ENCODE measurements at regions not wholly inside any gene's neighbourhood (a gene's known extent, or its start where the extent isn't known, plus 50 kb on each side); places are given as distances from the start of the nearest gene placed in this dataset.

- DNase-seq (ENCODE audit: low read depth in 2 of 2) = no peak
These were observed 133.9 kb upstream of the MYLIP start for GRCh38 chr6:15994814-15995459.

DNA sequence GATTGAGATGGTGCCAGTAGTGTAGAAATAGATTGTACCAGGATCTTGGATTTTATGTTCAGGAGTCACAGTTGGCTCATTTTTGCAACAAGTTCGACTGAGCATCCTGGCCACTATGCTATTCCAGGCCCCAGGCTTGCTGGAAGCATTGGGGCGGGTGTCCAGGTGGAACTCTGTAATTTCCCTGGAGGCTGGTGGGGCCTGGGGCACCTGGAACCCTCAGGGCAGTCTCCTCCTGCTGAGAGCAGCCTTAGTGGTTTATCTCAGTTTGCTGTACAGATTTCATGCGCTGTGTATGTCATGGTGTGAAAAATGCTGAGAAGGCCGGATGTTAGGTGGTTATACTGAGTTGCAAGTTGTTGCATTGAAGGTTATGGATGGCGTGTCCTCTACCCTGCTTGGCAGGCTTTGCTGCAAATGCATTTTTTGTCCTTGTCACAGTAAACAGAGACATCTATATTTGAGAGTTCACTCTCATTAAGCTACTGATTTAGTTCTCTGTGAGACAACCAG is 135.1 kb upstream of the MYLIP start:
- DNase-seq (ENCODE audit: low read depth in 2 of 2) = no peak

DNA sequence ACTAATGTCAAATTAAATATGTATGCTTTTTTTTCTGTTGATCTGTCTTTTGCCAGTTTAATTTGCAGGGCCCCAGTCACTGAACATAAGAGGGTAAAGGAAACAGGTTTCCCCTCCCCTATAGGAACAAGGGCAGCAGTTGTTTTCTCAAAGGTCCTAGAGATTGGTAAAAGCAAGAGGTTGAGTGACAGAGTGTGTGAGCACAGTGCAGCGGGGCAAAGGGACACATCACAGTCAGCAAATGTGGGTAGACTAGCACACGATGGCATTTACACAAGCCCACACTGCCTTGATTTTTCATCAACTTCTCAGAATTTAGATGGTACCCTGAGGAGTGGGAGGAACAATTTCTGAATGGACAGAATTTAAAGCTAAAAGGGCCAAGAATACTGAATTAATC is 138.7 kb upstream of the MYLIP start:
- no peak for DNase-seq (ENCODE audit: low read depth in 2 of 2)

DNA sequence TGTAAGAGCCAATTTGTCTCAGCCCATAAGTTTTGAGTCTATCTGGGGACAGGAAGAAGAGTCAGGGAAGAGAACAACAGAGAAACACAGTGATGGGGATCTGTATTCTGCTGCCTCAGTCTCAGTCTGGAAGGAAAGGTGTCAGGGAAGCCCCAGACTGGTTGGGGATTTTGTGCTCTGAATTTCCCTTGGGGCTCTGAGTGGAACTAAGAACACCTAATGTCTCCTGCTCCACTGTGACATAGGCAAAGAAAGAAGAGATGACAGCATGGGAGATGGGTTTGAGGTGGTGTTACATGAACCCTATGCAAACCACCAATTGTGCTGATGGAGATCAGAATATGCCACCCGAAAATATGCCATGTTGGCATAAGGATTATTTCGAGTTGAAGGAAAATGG is 139.5 kb upstream of the MYLIP start:
- no peak for DNase-seq (ENCODE audit: low read depth in 2 of 2)

DNA sequence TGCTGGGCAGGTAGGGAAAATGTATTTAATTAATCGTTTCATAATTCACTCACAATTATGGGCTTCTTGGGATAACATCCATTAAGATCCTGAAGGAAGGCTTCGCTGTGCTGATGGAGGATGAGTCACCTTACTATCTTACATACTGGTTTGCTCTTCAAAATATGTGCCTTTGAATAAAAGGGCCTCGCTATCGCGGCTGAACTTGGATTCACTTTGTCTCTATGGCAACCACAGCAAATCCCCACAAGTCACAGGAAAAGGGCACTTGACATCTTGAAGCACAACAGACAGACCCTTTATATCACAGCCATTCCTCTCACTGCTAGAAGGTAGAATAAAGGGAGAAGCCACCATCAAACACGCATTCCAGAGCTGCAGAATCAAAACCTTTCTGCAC is 141.3 kb upstream of the MYLIP start:
- DNase-seq (ENCODE audit: low read depth in 2 of 2) = no peak

DNA sequence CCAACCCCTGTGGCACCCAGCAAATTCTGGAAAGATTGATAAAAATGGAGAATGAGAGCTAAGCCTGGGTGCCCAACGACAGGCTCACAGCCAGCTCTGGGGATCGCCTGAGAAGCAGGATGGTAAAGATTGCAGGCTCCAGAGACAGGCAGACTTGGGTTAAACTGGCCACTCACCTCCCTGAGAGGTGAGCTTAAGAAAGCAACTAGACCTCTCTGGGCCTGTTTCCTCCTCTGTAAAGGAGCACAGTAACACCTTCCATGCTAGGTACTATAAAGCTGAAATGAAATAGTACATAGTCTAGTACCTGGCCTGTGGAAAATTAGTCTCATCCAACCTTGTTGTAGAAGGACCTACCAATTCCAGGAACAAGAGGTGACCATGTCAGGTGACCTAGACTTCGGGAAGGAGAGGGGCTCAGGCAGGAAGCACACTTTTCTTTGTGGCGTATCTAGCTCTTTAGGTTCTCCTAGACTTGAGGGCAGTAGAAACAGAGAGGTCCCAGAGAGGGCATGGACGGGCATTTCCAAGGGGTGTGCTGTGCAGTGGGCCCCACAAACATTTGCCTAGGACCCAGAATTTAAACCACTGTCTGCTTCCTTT is 142.8 kb upstream of the MYLIP start:
- no peak for DNase-seq (ENCODE audit: low read depth in 2 of 2)

DNA sequence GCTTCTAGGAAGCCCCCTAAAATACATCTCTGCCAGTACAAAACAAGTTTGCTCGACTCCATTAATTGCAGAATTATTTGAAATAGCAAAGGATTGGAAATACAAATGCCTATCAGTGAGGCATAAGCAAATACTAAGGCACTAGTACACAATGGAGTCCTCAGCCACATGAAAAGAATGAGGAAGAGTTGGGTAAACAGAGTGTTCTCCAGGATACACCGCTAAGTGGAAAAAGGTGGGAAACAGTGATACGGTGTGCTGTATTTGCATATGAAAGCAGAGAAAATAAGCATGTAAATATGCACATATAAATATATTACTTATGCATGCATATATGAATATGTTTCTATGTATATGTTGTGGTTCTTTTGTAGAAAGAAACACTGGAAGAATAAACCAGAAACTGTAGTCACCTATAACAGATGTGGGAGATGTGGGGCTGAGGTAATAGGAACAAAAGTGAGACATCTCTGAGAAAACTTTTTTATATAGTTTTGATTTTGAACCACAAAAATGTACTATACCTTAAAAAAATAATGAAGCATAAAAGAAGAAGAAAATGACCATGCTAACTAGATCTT is 143.4 kb upstream of the MYLIP start:
- DNase-seq (ENCODE audit: low read depth in 2 of 2) = no peak

DNA sequence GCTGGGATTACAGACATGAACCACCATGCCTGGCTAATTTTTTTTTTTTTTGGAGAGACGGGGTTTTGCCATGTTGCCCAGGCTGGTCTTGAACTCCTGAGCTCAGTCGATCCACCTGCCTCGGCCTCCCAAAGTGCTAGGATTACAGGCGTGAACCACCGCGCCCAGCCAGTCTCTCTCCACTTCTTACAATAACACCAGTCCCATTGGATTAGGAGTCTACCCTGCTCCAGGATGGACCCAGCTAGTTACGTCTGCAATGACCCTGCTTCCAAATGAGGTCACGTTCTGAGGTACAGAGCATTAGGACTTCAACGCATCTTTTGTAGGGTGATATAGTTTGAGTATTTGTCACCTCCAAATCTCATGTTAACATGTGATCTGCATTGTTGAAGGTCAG is 146.9 kb upstream of the MYLIP start:
- no peak for DNase-seq (ENCODE audit: low read depth in 2 of 2)

DNA sequence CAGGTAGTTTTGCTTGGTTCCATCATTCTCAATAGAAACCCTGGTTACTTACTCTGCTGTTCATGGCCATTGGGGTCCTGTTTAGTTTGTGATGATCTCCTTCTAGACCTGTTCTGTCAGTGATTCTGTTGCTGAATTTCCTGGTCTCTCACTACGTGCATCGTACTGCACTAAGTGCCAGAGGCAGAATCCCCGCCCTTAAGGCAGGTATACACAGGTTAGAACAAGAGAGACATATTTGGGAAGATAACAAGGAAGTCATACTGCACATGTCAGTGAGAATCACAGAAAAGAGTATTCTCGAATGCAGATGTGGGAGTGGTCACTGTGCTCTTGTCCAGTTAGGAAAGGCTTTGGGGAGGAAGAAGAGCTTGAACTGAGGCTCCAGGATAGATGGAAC is 148.1 kb upstream of the MYLIP start:
- no peak for DNase-seq (ENCODE audit: low read depth in 2 of 2)

- no peak for DNase-seq (ENCODE audit: low read depth in 2 of 2)
These were observed 150.5 kb upstream of the MYLIP start for GRCh38 chr6:15978426-15978825.

GRCh38 chr6:15977050-15977449 is 151.8 kb upstream of the MYLIP start:
- DNase-seq (ENCODE audit: low read depth in 2 of 2) = no peak

DNA sequence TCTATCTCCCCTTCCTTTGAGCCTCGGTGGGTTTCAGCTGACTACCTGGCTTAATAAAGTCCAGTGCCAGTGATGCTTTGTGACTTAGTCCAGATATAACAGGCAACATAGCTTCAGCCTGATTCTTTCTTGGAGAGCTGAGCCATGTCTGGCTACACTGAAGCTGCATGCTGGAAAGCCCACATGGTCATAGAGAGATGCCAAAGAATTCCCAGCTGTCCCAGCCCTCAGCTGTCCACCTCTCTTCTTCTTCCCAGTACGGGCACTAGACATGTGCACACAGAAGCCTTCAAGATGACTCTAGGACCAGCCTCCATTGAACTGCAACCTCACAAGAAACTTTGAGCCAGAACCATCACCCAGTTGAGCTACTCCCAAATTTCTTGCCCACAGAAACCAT is 154.1 kb upstream of the MYLIP start:
- no peak for DNase-seq (ENCODE audit: low read depth in 2 of 2)

GRCh38 chr6:15970517-15970916 is 158.4 kb upstream of the MYLIP start:
- no peak for DNase-seq (ENCODE audit: low read depth in 2 of 2)

DNA sequence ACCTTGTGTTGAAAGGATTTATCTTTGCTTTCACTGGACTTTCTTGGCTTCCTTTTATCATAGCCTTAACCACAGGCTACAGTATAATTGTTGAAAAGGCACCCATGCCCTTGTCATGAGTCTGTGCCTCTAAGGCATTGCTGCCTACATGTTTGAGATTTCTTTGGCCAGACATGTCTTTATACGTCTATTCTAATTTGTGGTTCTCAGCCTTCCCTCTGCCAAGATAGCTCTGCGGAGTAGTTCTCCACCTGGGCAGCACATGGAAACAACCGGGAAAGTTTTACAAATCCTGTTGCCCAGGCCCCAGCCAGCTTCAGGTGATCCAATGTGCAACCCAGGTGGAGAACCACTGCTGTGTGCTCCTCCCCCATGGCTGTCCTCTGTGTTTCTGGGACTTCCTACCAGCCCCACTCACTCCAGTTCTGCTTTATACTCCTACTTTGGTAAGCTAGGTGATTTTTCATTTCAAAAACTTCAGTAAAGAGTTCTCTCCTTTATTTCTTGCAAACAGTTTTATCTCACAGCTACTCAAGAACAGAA is 159.6 kb upstream of the MYLIP start:
- no peak for DNase-seq (ENCODE audit: low read depth in 2 of 2)

GRCh38 chr6:15968519-15968918 is 160.4 kb upstream of the MYLIP start:
- no peak for DNase-seq (ENCODE audit: low read depth in 2 of 2)

DNA sequence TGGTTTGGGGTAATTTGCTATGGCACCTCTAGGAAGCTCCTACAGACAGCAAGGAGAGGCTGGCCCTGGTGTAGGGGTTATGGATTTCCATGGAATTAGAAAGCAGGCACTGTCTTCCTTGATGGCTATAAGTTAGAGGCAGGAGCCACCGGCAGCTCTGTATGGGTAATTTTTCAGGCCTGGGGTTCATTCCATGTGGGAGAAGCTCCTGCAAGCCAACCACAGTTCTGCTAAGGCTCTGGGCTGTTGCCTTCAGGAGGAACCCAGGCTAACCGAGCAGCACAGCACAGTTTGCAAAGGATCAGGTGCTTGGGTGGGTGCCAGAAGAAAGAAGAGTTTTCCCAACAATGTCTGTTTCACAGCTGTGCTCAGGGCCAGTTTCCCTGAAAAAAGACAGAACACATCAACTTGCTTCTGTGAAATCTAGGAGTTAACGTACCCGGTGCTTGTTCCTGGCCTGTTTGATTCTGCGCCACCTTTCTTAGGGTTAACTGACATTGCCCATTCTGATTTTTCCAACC is 162.8 kb upstream of the MYLIP start:
- no peak for DNase-seq (ENCODE audit: low read depth in 2 of 2)

- DNase-seq (ENCODE audit: low read depth in 2 of 2) = no peak
These were observed 166.5 kb upstream of the MYLIP start for GRCh38 chr6:15962449-15962764.

GRCh38 chr6:15961635-15962448 is 167.0 kb upstream of the MYLIP start:
- DNase-seq (ENCODE audit: low read depth in 2 of 2) = no peak

DNA sequence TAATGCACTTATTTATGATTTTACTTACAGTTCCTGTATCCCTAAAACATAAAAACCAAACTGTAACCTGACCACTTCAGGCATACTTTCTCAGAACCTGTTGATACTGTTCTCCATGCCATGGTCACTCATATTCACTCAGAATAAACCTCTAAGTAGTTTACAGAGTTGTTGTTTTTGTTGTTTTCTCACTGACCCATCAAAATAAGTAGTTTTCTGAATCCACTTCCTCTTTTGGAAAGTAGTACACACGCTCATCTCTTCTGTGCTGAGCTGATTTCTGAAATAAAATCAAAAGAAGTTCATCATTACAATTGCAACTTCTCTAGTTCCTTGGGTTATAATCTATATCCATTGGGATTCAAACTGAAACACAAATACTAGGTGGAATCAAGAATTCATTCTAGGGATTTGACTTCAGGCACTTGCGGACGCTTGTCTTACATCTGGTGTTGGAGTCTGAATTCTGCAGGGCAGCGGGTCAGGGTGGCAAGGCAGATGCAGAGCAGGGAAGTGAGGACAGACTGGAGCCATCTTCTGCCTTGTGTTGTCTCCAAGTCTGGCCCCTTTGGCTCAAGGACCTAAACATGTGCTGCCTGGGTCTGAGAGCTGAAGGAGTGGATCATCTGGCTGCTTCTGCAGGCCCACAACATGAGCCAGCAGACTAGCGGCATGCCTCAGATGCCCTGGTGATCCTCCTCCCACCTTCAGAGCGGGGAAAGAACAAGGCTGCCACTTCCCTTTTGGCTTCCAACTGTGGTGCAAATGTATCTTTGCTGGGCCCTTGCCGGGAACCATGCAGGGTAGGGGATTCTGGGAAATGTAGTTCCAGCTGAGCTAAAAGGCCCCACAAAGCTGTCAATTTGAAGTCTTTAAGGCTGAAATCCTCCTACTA is 167.9 kb upstream of the MYLIP start:
- DNase-seq (ENCODE audit: low read depth in 2 of 2) = no peak

DNA sequence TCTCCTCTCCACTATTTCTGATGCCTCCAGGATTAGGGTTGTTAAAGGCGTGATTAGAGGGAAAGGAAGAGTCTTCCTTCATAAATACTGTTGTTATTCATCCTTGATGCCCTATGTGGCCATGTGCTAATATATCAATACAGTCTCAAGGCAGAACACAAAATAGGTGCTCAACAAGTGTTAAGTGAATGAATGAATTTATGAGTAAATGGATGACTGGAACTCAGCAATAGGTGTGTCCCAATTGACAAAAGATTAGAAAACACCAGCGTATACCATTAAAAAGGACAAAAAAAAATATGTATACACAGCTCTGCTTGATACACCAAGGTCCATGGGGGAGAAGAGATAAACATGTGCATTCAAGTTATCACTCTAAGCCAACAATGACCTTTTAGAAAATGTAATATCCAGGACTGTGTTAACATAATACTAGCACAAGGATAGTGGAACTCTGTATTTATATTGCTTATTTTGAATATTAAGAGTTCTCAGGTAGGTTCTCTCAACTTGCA is 171.2 kb upstream of the MYLIP start:
- no peak for DNase-seq (ENCODE audit: low read depth in 2 of 2)

Data from stimulated activated CD4-positive, alpha-beta T cell treated with anti-CD3 and anti-CD28 coated beads, Interleukin-4, amount 100 ng/mL, for 48 hours (primary cell).